T-helper 2 cell treated with Interferon-gamma antibody and Interleukin-4, amounts not matched to agents 5 μg/mL and 100 μg/mL, for 36 hours (primary cell): ENCODE measurements at regions not wholly inside any gene's neighbourhood (a gene's known extent, or its start where the extent isn't known, plus 50 kb on each side); places are given as distances from the start of the nearest gene placed in this dataset.

ENCODE experiments used
- DNase-seq: peaks from one replicate; pipeline ENCODE4 v3.0.0; 2021; ENCODE audit warnings: low spot score
- H3K27ac Mint-ChIP-seq: one replicate; pipeline ENCODE4 v1.8.0; 2021; ENCODE audit warnings: mild to moderate bottlenecking, mixed read lengths
- H3K27me3 Mint-ChIP-seq: one replicate; pipeline ENCODE4 v1.8.0; 2021; ENCODE audit warnings: low read depth, mixed read lengths
- H3K36me3 Mint-ChIP-seq: one replicate; pipeline ENCODE4 v1.8.0; 2021; ENCODE audit warnings: low read depth, mixed read lengths
- H3K4me1 Mint-ChIP-seq: one replicate; pipeline ENCODE4 v1.8.0; 2021; ENCODE audit warnings: low read depth, mixed read lengths
- H3K4me3 Mint-ChIP-seq: one replicate; pipeline ENCODE4 v1.8.0; 2022; ENCODE audit warnings: mild to moderate bottlenecking, moderate library complexity, mixed read lengths
- H3K9me3 Mint-ChIP-seq: one replicate; pipeline ENCODE4 v1.8.0; 2021; ENCODE audit warnings: mixed read lengths

DNA sequence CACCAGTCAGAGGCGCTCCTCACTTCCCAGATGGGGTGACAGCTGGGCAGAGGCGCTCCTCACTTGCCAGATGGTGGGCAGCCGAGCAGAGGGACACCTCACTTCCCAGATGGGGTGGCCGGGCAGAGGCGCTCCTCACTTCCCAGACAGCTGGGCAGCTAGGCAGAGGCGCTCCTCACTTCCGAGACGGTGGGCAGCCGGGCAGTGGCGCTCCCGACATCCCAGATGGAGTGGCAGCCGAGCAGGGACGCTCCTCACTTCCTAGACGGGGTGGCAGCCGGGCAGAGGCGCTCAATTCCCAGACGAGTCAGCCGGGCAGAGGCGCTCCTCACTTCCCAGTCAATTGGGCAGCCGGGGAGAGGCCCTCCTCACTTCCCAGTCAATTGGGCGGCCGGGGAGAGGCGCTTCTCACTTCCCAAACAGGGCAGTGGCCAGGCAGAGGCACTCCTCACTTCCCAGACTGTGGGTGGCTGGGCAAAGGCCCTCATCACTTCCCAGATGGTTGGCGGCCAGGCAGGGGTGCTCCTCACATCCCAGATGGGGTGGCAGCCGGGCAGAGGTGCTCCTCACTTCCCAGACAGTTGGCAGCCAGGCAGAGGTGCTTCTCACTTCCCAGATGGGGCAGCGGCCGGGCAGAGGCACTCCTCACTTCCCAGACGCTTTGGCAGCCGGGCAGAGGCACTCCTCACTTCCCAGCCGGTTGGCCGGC is 143.8 kb upstream of the ARID2 start:
- Mint-ChIP-seq H3K4me1 (peaks cover 2% of the 10 kb centered on the region), H3K36me3 (no peaks in the 10 kb centered on the region), H3K4me3 (no peak overlapping the region), H3K27ac (no peak overlapping the region), H3K9me3 (no peaks in the 10 kb centered on the region), H3K27me3 (peaks cover 8% of the 10 kb centered on the region)
- no peak for DNase-seq

DNA sequence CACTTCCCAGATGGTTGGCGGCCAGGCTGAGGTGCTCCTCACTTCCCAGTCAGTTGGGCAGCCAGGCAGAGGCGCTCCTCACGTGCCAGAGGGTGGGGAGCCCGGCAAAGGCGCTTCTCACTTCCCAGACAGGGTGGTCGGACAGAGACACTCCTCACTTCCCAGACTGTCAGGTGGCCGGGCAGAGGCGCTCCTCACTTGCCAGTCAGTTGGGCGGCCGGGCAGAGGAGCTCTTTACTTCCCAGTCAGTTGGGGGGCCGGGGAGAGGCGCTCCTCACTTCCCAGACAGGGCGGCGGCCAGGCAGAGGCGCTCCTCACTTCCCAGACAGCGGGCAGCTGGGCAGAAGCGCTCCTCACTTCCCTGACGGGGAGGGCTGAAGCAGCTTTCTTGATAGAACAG is 143.0 kb upstream of the ARID2 start:
- Mint-ChIP-seq H3K36me3 (no peaks in the 10 kb centered on the region), H3K4me1 (peaks cover 2% of the 10 kb centered on the region), H3K27me3 (peaks cover 5% of the 10 kb centered on the region), H3K27ac (no peak overlapping the region), H3K4me3 (no peak overlapping the region), H3K9me3 (no peaks in the 10 kb centered on the region)
- DNase-seq: no peak

DNA sequence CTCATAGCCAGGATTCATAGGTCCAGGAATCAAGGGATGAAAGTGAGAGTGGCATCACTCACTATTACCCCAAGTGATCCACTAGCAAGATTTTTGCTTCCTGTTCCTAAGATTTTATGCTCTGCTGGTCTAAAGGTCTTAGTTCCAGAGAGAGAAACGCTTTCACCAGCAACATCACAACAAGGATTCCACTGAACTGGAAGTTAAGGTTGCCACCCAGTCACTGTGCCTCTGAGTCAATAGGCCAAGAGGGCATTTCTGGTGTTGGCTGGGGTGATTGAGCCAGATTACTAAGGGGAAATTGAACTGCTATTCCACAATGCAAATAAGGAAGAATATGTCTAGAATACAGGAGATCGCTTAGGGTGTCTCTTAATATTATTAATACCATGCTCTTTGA is 142.5 kb upstream of the ARID2 start:
- Mint-ChIP-seq H3K36me3 (no peaks in the 10 kb centered on the region), H3K27ac (no peak overlapping the region), H3K4me1 (peaks cover 2% of the 10 kb centered on the region), H3K4me3 (no peak overlapping the region), H3K27me3 (peaks cover 10% of the 10 kb centered on the region), H3K9me3 (no peaks in the 10 kb centered on the region)
- DNase-seq: no peak

DNA sequence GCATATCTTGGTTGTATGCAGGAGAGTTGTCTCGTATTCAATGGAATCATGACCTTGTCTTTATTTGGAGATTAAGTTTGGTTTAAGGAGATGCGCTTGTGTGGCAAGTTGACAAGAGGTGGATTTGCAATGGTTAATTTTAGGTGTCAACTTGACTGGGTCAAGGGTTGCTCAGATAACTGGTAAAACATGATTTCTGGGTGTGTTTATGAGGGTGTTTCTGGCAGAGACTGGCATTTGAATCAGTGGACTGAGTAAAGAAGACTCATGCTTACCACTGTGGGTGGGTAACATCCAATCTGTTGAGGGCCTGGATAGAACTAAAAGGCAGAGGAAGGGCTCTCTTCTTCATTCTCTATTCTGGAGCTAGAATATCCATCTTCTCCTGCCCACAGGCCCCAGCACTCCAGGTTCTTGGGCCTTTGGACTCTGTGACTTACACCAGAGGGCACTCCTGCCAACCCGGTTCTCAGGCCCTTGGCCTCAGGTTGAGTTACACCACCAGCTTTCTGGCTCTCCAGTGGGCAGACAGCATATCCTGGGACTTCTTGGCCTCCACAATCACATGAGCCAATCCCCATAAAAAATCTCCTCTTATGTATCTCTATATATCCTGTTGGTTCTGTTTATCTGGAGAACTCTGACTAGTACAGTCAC is 141.5 kb upstream of the ARID2 start:
- Mint-ChIP-seq H3K27ac (no peak overlapping the region), H3K27me3 (peaks cover 14% of the 10 kb centered on the region), H3K4me1 (no peaks in the 10 kb centered on the region), H3K36me3 (no peaks in the 10 kb centered on the region), H3K4me3 (no peak overlapping the region), H3K9me3 (no peaks in the 10 kb centered on the region)
- DNase-seq: no peak

DNA sequence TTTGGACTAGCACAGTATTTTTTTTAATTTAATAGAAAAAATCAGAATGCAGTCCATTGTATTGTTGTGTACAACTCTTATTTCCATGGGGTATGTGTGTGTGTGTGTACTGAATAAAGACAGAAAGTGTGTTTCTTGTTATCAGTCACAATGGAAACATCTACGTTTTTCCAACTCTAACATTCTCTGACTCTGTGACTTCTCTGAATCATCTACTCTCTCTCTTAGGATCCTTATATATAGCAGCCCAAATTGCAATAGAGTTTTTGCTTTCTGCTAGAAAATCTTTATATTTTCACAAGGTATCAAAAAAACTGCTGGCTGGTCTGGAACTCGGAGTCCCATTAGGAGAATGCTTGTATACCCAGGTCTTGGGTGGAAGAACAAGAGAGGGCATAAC is 138.9 kb upstream of the ARID2 start:
- no peaks in the 10 kb centered on the region for H3K4me1 Mint-ChIP-seq
- H3K9me3 Mint-ChIP-seq: no peaks in the 10 kb centered on the region

DNA sequence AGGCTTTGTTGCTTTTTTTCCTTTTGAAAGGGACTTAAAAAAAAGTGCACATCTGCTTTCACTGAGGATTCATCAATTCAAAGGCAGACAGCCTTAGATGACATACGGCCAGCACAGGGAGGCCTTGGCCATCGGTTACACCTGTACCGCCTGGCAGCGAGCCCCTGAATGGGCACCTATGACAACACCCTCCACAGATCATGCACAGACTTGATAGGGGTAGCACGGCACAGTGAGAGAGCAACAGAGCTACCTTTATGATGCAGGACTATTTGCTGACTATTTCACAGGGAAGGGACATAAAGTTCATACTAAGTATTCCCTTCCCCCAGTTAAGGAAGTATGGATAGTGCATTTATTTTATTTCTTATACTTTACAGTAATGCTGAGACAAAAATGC is 137.9 kb upstream of the ARID2 start:
- H3K4me1 Mint-ChIP-seq: no peaks in the 10 kb centered on the region
- H3K27me3 Mint-ChIP-seq: peaks cover 26% of the 10 kb centered on the region
- no peak overlapping the region for H3K4me3 Mint-ChIP-seq
- no peaks in the 10 kb centered on the region for H3K36me3 Mint-ChIP-seq
- DNase-seq: no peak
- H3K27ac Mint-ChIP-seq: no peak overlapping the region
- no peaks in the 10 kb centered on the region for H3K9me3 Mint-ChIP-seq

More for the DNA sequence above, 138.9 kb upstream of the ARID2 start:
- Mint-ChIP-seq H3K36me3 (no peaks in the 10 kb centered on the region), H3K27ac (no peak overlapping the region), H3K4me3 (no peak overlapping the region), H3K27me3 (peaks cover 21% of the 10 kb centered on the region)
- no peak for DNase-seq

DNA sequence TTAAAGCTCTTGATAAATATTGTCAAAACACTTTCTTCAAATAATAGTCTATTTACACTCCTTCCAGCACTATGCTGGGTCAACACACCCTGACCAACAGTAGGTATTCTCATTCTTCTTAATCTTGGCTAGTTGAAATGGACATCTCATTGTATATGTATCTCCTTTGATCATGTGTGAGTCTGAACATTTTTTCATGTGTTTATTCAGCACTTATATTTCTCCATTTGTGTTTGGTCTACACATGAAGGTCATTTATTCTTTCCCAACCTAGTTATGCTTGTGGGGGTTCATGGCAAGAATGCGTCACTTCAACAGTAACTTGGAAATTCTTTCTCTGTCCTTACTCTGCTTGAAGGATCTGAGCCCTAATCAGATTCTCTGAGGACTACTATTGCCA is 133.1 kb upstream of the ARID2 start:
- Mint-ChIP-seq H3K9me3 (no peaks in the 10 kb centered on the region), H3K27ac (no peak overlapping the region), H3K4me1 (no peaks in the 10 kb centered on the region), H3K36me3 (no peaks in the 10 kb centered on the region), H3K4me3 (no peak overlapping the region), H3K27me3 (peaks cover 35% of the 10 kb centered on the region)
- DNase-seq: no peak

DNA sequence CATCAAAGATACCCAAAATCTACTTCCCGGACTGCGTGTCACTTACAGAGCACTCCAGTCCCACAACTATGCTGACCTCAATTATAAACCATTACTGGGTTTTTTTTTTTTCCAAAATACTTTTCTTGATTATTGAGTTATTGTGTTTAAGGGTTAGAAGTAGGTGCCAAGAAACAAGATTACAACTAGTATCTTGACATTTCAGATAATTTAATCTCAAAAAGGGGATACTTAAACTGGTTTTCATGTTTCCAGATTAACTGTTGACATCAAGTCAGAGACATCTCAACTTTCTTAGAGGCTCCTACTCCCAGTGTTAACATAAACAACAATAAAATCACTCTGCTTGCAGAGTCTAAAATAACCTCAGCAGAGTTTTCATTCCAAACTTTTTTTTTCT is 131.2 kb upstream of the ARID2 start:
- DNase-seq: no peak
- no peak overlapping the region for H3K27ac Mint-ChIP-seq
- H3K9me3 Mint-ChIP-seq: no peaks in the 10 kb centered on the region
- H3K36me3 Mint-ChIP-seq: no peaks in the 10 kb centered on the region
- no peaks in the 10 kb centered on the region for H3K4me1 Mint-ChIP-seq
- H3K27me3 Mint-ChIP-seq: peaks cover 29% of the 10 kb centered on the region
- no peak overlapping the region for H3K4me3 Mint-ChIP-seq

DNA sequence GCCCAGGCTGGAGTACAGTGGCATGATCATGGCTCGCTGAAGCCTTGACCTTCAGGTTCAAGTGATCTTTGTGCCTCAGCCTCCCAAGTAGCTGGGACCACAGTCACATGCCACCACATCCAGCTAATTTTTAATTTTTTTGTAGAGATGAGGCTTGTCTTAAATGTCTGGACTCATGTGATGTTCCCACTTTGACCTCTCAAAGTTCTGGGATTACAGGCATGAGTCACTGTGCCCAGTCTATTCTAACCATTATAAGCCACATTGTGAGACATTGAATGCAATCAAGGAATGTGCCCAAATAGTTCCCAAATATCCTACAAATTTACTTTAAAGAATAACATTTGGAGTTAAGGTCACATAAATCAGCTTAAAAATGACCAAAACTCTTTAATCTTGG is 130.7 kb upstream of the ARID2 start:
- H3K27ac Mint-ChIP-seq: no peak overlapping the region
- DNase-seq: no peak
- H3K4me3 Mint-ChIP-seq: no peak overlapping the region
- H3K4me1 Mint-ChIP-seq: no peaks in the 10 kb centered on the region
- no peaks in the 10 kb centered on the region for H3K36me3 Mint-ChIP-seq
- H3K27me3 Mint-ChIP-seq: peaks cover 31% of the 10 kb centered on the region
- no peaks in the 10 kb centered on the region for H3K9me3 Mint-ChIP-seq

DNA sequence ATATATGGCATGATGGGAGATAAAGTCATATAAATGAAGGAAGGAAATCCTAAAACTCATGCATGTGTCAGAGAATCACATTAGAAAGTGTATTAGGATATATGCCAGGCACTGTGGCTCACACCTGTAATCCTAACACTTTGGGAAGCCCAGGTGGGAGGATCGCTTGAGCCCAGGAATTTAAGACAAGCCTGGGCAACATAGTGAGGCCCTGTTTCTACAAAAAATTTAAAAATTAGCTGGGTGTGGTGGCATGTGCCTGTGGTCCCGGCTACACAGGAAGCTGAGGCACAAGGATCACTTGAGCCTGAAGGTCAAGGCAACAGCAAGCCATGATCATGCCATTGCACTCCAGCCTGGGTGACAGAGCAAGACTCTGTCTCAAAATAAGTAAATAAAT is 130.3 kb upstream of the ARID2 start:
- Mint-ChIP-seq H3K27ac (no peak overlapping the region), H3K9me3 (no peaks in the 10 kb centered on the region), H3K4me3 (no peak overlapping the region), H3K27me3 (peaks cover 30% of the 10 kb centered on the region), H3K36me3 (no peaks in the 10 kb centered on the region), H3K4me1 (no peaks in the 10 kb centered on the region)
- DNase-seq: no peak

DNA sequence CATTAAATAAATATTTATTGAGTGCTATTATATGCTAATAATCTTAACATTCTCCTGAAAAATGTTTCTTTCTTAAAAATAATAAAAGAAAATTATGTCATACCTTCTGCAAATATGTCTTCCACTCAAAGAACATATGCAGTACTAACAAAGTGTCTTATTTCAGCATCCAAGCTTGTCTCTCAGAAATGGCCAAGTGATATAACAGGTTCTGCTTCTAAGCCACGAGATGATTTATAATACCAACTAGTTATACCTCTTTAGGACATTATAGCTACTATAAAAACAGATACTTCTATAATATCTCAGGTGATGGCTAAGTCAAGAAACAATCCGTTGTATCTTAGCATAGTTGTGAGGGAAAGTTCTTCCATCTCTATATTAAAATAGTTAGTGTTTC is 128.1 kb upstream of the ARID2 start:
- Mint-ChIP-seq H3K36me3 (peaks cover 2% of the 10 kb centered on the region), H3K27ac (no peak overlapping the region), H3K4me1 (no peaks in the 10 kb centered on the region), H3K4me3 (no peak overlapping the region), H3K9me3 (peaks cover 12% of the 10 kb centered on the region), H3K27me3 (peaks cover 29% of the 10 kb centered on the region)
- DNase-seq: no peak

DNA sequence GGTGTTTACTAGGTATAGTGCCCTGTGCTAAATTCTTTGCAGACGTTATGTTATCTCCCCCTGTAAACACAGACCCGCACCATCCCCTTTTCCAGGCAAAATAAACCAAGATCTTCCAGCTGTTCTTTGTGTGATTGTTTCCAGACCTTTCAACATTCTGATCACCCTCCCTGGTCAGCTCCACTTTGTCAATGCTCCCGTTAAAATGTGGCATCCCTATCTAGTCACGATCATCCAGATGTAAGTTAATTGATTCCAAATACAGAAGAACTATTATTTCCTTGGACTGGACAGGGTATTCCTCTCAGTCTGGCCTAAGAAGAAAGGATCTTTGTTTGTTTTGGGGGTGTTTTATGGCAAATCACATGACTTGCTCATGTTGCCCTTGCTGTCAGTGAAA is 127.6 kb upstream of the ARID2 start:
- Mint-ChIP-seq H3K36me3 (peaks cover 2% of the 10 kb centered on the region), H3K27me3 (peaks cover 24% of the 10 kb centered on the region), H3K4me3 (no peak overlapping the region)

DNA sequence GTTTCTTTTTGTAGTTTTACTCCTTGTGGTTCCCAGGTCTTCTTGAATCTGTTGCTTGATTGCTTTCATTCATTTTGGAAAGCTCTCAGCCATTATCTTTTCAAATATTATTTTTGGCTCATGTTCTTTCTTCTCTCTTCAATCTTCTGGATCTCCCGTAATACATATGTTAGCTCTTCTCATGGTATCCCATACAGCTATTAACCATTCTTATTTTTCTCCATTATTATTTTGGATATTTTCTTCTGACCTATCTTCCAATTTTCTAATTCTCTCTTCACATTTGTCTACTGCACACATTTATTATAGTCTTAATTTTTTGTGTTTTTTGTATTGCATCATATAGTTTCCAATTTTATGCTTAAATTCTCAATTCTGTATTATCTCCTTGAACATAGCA is 123.9 kb upstream of the ARID2 start:
- Mint-ChIP-seq H3K9me3 (peaks cover 12% of the 10 kb centered on the region), H3K4me3 (no peak overlapping the region), H3K27ac (no peak overlapping the region), H3K36me3 (peaks cover 2% of the 10 kb centered on the region), H3K27me3 (peaks cover 20% of the 10 kb centered on the region), H3K4me1 (no peaks in the 10 kb centered on the region)
- no peak for DNase-seq

More for the DNA sequence above, 127.6 kb upstream of the ARID2 start:
- Mint-ChIP-seq H3K27ac (no peak overlapping the region), H3K4me1 (no peaks in the 10 kb centered on the region), H3K9me3 (peaks cover 12% of the 10 kb centered on the region)
- no peak for DNase-seq

DNA sequence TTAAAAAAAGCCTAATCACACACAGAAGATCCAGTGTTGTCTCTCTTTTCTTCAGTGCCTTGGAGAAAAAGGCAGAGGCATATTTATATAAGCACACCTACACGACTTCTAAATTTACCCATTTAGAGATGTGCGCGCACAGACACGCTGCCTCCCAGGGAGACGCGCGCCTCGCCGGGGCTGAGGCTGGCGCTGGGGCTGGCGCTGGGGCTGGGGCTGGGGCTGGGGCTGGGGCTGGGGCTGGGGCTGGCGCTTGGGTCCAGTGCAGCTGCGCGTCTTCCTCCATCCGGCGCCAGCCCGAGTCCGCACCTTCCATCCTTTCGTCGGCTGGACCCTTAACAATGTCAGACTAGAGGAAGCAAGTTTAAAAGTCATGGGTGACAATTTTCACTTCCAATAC is 118.4 kb upstream of the ARID2 start:
- no peak overlapping the region for H3K27ac Mint-ChIP-seq
- H3K4me1 Mint-ChIP-seq: peaks cover 3% of the 10 kb centered on the region
- H3K9me3 Mint-ChIP-seq: no peaks in the 10 kb centered on the region
- no peaks in the 10 kb centered on the region for H3K36me3 Mint-ChIP-seq
- H3K4me3 Mint-ChIP-seq: no peak overlapping the region
- no peak for DNase-seq
- peaks cover 22% of the 10 kb centered on the region for H3K27me3 Mint-ChIP-seq

DNA sequence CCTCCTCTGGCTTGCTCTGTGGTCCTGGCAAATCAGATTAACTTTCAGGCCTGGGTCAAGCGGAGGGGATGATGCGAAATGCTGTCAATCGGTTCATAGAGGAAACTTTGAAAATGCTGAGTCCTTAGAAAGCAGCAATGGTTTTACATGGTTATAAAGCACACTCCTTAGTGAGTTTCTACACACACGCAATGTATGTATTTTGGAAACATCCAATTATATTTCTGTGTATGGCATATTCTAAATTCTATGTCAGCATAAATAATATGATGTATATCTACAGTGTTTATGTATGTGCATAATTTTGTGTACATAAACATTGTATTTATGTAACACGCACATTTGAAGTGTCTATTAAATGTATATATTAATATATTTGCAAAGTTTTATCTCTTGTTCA is 118.0 kb upstream of the ARID2 start:
- H3K27ac Mint-ChIP-seq: no peak overlapping the region

More for the DNA sequence above, 118.0 kb upstream of the ARID2 start:
- no peaks in the 10 kb centered on the region for H3K36me3 Mint-ChIP-seq
- H3K27me3 Mint-ChIP-seq: peaks cover 23% of the 10 kb centered on the region
- peaks cover 3% of the 10 kb centered on the region for H3K4me1 Mint-ChIP-seq
- no peaks in the 10 kb centered on the region for H3K9me3 Mint-ChIP-seq
- H3K4me3 Mint-ChIP-seq: no peak overlapping the region
- DNase-seq: no peak
